ENCODE measurements at regions not wholly inside any gene's neighbourhood (a gene's known extent, or its start where the extent isn't known, plus 50 kb on each side); places are given as distances from the start of the nearest gene placed in this dataset.

GRCh38 chr22:26897384-26897783, 240.0 kb downstream of the MIAT start:
- no peak for TF ChIP-seq CTCF (IDR thresholded peaks at IDR 0.05; ENCODE audit: low read depth, low read length)
- no peak for TF ChIP-seq MAX (IDR thresholded peaks at IDR 0.05; ENCODE audit: low read depth, low read length)
- no peak for TF ChIP-seq POLR2A (IDR thresholded peaks at IDR 0.05; ENCODE audit: extremely low read depth, insufficient read length)
- no peak for TF ChIP-seq MYC (IDR thresholded peaks at IDR 0.05; ENCODE audit: low read depth, low read length)

Measured in NB4 (cell line).